Type B pancreatic cell (in vitro differentiated cells): ENCODE measurements at regions not wholly inside any gene's neighbourhood (a gene's known extent, or its start where the extent isn't known, plus 50 kb on each side); places are given as distances from the start of the nearest gene placed in this dataset.

Experiments used
- DNase-seq: peaks from one replicate; pipeline ENCODE4 v3.0.0; 2021; ENCODE audit warnings: mixed read lengths; ENCODE audit not compliant: unreplicated experiment; ENCODE audit errors: extremely low spot score
- H3K27ac Mint-ChIP-seq: 2 replicates; pipeline ENCODE4 v1.8.0; 2021; ENCODE audit warnings: mild to moderate bottlenecking, mixed read lengths
- H3K27me3 Mint-ChIP-seq: 2 replicates; pipeline ENCODE4 v1.8.0; 2021; ENCODE audit warnings: mixed read lengths
- H3K36me3 Mint-ChIP-seq: 2 replicates; pipeline ENCODE4 v1.8.0; 2021; ENCODE audit warnings: mixed read lengths
- H3K4me1 Mint-ChIP-seq: one replicate; pipeline ENCODE4 v1.8.0; 2021; ENCODE audit warnings: mixed read lengths; ENCODE audit not compliant: unreplicated experiment
- H3K4me3 Mint-ChIP-seq: 2 replicates; pipeline ENCODE4 v1.8.0; 2021; ENCODE audit warnings: mild to moderate bottlenecking, mixed read lengths
- H3K9me3 Mint-ChIP-seq: 2 replicates; pipeline ENCODE4 v1.8.0; 2021; ENCODE audit warnings: mixed read lengths
- TF ChIP-seq, protein P1 (sequence below): fragments of 200-600 bp; sonication (generic); conservative IDR thresholded peaks from 2 replicates; pipeline ENCODE4 v1.5.0; 2021; ENCODE audit warnings: antibody characterized with exemption, mild to moderate bottlenecking

DNA sequence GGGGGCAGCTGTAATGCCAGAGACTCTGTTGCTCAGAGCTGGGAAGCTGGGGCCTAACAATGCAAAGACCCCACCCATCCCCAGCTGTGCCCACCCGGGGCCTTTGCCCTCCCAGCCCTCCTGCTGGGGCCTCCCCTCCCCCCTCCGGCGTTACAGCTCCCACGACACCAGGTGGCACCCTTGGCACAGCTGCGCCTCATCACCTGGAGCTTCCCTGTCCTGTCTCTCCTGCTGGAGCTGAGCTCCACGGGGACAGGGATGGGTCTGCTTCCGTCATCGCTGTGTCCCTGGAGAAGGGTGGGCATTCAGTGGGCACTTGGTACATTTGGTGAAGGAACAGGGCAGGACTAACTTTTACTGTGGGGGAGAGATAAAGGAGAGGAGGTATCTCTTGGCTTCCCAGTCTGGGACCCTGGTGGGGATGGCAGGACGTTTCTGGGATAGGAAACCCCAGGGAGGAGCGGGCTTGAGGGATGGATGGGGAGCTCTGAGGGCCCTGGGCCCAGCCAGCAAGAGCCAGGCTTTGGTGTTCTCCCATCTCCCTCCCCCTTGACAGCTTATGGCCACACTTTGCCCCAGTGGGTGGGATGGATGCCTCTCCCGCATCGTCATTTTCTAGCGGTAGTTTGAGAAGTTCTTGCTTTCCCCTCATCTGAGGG, 453.2 kb downstream of the PTPRU start:
- Mint-ChIP-seq H3K9me3 (peaks cover 8% of the 10 kb centered on the region), H3K27me3 (peaks cover 49% of the 10 kb centered on the region), H3K27ac (no peak overlapping the region), H3K36me3 (no peaks in the 10 kb centered on the region), H3K4me1 (peaks cover 27% of the 10 kb centered on the region), H3K4me3 (no peak overlapping the region)
- TF ChIP-seq, protein P1, sequence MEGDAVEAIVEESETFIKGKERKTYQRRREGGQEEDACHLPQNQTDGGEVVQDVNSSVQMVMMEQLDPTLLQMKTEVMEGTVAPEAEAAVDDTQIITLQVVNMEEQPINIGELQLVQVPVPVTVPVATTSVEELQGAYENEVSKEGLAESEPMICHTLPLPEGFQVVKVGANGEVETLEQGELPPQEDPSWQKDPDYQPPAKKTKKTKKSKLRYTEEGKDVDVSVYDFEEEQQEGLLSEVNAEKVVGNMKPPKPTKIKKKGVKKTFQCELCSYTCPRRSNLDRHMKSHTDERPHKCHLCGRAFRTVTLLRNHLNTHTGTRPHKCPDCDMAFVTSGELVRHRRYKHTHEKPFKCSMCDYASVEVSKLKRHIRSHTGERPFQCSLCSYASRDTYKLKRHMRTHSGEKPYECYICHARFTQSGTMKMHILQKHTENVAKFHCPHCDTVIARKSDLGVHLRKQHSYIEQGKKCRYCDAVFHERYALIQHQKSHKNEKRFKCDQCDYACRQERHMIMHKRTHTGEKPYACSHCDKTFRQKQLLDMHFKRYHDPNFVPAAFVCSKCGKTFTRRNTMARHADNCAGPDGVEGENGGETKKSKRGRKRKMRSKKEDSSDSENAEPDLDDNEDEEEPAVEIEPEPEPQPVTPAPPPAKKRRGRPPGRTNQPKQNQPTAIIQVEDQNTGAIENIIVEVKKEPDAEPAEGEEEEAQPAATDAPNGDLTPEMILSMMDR, result no peak
- peak; percentile 49 for DNase-seq

DNA sequence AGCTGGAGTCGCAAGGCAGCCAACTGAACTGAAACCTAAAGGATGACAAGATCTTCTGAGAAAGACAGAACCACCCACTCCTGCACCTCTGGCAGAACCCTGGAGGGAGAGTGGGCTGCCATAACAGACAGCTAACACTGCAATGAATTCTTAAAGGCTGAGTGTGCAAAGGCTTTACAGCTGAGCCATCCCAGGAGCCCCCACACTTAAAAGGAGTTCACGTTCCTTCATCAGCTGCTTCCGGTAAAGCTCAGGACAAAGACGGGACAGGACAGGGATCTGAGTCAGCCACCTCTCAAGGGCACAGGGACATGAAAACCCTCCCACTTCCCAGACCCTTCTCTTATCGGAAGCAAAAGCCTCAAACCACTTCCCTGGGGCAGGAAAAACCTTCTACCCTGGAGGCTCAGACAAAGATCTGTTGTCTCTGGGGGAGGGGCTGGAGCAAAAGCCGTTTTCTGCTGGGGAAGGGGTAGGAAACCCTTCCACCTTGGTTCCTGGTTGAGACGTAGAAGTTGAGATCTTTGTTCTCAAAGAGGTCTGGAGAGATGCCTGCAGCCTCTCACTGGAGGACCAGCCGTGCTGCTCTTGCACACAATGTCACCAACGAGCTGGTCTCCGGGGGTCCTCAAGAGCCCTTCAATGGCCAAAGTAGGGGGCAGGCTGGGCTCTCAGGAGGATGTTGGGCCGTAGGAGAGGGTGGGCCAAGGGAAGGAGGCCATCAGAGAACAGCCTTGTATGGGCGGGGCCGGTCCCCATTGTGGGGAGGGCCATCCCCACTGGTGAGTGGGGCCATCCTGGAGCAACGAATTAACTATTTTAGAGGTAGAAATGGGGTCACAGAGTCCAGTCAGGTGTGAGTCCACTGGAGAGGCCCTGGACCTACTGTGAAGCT, 452.4 kb downstream of the PTPRU start:
- Mint-ChIP-seq H3K4me3 (no peak overlapping the region), H3K4me1 (peaks cover 27% of the 10 kb centered on the region), H3K27ac (no peak overlapping the region), H3K27me3 (peaks cover 49% of the 10 kb centered on the region), H3K36me3 (no peaks in the 10 kb centered on the region), H3K9me3 (peaks cover 7% of the 10 kb centered on the region)
- TF ChIP-seq, protein P1, result no peak
- peak; percentile 55 for DNase-seq

DNA sequence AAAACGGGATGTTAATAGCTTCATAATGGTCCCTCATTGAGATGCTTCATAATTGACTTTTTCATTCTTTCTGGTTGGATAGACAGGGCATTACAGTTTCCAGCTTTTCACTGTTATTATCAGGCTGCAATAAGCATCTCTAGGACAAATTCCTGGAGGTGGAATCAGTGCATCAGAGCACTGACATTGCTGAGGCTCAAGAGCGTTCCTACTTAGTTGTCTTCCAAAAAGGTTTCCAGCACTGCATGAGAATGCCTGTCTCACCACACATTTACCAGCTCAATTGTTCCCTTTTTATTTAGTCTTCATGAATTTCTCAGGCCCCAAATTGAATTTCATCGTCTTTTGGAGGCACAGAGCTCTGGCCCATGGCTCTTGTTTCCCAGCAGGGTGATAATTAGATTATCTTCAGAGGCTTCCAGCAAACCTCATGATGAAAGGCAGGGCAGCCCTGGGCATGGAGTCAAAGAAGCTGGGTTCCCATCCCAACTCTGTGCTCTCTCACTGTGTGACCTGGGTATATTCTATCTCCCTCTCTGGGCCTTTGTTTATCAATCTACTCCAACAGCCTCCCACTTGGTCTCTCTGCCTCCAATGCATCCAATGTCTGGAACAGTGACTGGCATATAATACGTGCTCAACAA, 451.4 kb downstream of the PTPRU start:
- DNase-seq, result peak; percentile 24
- peaks cover 36% of the 10 kb centered on the region for H3K4me1 Mint-ChIP-seq

DNA sequence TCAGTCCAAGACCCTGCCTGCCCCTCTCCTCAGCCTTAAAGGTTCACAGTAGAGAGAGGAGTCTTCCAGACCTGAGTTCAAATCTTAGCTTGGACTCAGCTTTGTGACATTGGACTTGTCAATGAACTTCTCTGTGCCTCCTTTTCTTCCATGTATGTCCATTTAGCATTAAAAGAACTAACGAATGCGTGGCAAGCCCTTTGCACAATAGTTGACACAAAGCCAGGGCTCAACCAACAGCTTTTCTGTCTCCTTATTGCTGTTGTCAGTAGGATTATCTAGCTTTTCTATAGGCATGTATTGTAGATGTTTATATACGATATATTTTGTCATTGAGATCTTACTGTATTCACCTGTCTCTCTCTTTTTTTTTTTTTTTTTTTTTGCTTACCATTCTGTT, 450.8 kb downstream of the PTPRU start:
- H3K4me3 Mint-ChIP-seq, result no peak overlapping the region
- TF ChIP-seq, protein P1, result no peak
- H3K27ac Mint-ChIP-seq, result no peak overlapping the region
- no peaks in the 10 kb centered on the region for H3K36me3 Mint-ChIP-seq
- H3K4me1 Mint-ChIP-seq, result peaks cover 39% of the 10 kb centered on the region
- peaks cover 46% of the 10 kb centered on the region for H3K27me3 Mint-ChIP-seq
- DNase-seq, result no peak
- no peaks in the 10 kb centered on the region for H3K9me3 Mint-ChIP-seq

More for the DNA sequence above, 451.4 kb downstream of the PTPRU start:
- Mint-ChIP-seq H3K4me3 (no peak overlapping the region), H3K27me3 (peaks cover 46% of the 10 kb centered on the region), H3K36me3 (no peaks in the 10 kb centered on the region), H3K27ac (no peak overlapping the region), H3K9me3 (no peaks in the 10 kb centered on the region)
- TF ChIP-seq, protein P1, result no peak

DNA sequence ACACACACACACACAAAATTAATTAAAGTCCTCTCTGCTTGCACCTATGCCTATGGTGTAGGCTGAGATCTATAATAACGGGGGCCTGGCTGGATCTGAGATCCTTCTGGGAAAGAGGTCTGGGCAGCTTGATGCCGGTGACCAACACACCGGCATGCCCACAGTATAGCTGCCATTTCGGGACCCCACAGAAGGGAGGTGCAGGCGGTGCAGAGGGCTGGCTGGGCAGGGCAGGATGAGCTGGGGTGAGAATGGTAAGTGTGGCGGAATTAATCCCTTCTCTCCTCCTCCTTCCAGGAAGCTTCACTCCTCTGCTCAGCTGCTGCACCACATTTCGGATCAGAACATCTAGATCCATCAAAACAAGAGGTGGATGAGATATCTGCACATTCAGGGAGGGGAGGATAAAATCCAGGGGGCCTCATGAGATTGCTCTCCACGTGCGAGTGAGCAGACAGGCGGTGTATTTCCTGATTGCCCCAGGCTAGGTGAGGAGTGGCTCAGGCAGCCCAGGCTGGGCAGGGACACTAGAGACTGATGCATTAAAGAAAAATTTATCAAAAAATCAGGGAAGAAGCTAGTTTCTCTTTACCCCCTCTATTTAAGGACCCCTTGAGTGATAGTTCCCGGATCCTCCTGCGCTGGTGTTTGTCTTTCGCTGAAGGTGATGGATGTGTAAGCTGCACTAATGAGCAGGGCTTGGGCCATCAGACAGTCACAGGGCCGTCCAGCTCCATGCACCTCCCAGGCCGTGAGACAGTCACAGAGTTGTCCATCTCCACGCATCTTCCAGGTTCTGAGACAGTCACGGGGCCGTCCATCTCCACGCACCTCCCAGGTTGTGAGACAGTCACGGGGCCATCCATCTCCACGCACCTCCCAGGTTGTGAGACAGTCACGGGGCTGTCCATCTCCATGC, 449.9 kb downstream of the PTPRU start:
- peak; percentile 40 for DNase-seq
- Mint-ChIP-seq H3K9me3 (no peaks in the 10 kb centered on the region), H3K36me3 (no peaks in the 10 kb centered on the region), H3K4me1 (peaks cover 39% of the 10 kb centered on the region), H3K4me3 (no peak overlapping the region), H3K27ac (no peak overlapping the region), H3K27me3 (peaks cover 42% of the 10 kb centered on the region)
- TF ChIP-seq, protein P1, result no peak
